ENCODE measurements at regions not wholly inside any gene's neighbourhood (a gene's known extent, or its start where the extent isn't known, plus 50 kb on each side); places are given as distances from the start of the nearest gene placed in this dataset.

- DNase-seq (ENCODE audit: low read depth) = peak; percentile 67
Measured at GRCh38 chr12:89988188-89988915, 279.7 kb upstream of the ATP2B1 start.

DNA sequence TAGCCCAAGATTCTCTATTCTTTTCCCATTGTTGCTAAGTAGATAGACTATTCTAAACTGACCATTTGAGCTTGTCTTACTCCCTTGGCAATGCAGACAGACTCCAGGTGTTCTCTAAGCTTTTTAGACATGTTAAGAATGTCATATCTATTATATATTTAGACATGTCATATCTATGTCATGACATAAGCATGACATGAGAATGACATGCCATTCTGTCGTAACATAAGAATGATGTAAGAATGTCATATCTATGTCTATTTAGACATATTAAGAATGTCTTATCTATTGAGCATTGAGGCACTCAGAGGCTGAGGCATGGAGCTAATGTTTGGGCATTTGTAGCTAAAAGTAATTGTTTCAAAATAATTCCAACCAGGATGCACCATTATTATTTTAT lies 277.3 kb upstream of the ATP2B1 start:
- TF ChIP-seq, protein P1, sequence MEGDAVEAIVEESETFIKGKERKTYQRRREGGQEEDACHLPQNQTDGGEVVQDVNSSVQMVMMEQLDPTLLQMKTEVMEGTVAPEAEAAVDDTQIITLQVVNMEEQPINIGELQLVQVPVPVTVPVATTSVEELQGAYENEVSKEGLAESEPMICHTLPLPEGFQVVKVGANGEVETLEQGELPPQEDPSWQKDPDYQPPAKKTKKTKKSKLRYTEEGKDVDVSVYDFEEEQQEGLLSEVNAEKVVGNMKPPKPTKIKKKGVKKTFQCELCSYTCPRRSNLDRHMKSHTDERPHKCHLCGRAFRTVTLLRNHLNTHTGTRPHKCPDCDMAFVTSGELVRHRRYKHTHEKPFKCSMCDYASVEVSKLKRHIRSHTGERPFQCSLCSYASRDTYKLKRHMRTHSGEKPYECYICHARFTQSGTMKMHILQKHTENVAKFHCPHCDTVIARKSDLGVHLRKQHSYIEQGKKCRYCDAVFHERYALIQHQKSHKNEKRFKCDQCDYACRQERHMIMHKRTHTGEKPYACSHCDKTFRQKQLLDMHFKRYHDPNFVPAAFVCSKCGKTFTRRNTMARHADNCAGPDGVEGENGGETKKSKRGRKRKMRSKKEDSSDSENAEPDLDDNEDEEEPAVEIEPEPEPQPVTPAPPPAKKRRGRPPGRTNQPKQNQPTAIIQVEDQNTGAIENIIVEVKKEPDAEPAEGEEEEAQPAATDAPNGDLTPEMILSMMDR (IDR thresholded peaks at IDR 0.05; ENCODE audit: insufficient read depth, low read depth, low read length) = no peak
- DNase-seq (ENCODE audit: low read depth) = no peak
- H3K4me3 ChIP-seq (ENCODE audit: low read depth, low read length) = no peak overlapping the region

More at GRCh38 chr12:89988188-89988915, 279.7 kb upstream of the ATP2B1 start:
- TF ChIP-seq, protein P1 (IDR thresholded peaks at IDR 0.05; ENCODE audit: insufficient read depth, low read depth, low read length) = no peak
- no peak overlapping the region for H3K4me3 ChIP-seq (ENCODE audit: low read depth, low read length)

GRCh38 chr12:89984846-89985245 lies 276.2 kb upstream of the ATP2B1 start:
- TF ChIP-seq, protein P1 (IDR thresholded peaks at IDR 0.05; ENCODE audit: insufficient read depth, low read depth, low read length) = no peak

GRCh38 chr12:89983622-89984021 lies 275.0 kb upstream of the ATP2B1 start:
- H3K4me3 ChIP-seq (ENCODE audit: low read depth, low read length) = no peak overlapping the region
- TF ChIP-seq, protein P1 (IDR thresholded peaks at IDR 0.05; ENCODE audit: insufficient read depth, low read depth, low read length) = no peak
- no peak for DNase-seq (ENCODE audit: low read depth)

More at GRCh38 chr12:89984846-89985245, 276.2 kb upstream of the ATP2B1 start:
- DNase-seq (ENCODE audit: low read depth) = no peak
- no peak overlapping the region for H3K4me3 ChIP-seq (ENCODE audit: low read depth, low read length)

DNA sequence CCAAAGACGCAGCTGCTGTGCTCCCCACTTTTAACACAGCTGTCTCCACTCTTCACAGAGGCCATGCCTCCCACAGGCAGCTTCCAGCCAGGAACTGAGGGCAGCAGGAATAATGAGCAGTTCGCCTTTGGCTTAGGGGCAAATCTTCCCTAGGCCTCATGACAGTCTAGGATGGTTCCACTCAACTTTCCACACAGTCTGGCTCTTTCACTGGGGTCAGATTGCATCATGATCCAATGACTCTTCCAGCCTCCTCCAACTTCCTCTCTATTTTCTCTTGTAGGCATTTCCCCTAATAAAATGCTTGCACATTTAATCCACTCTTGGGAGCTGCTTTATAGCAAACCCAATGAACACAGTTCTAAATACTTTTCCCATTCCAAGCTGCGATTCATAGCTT lies 271.6 kb upstream of the ATP2B1 start:
- no peak overlapping the region for H3K4me3 ChIP-seq (ENCODE audit: low read depth, low read length)
- TF ChIP-seq, protein P1 (IDR thresholded peaks at IDR 0.05; ENCODE audit: insufficient read depth, low read depth, low read length) = no peak
- DNase-seq (ENCODE audit: low read depth) = peak; percentile 93

- DNase-seq (ENCODE audit: low read depth) = peak; percentile 80
- peak overlapping the region; percentile 3 for H3K4me3 ChIP-seq (ENCODE audit: low read depth, low read length)
Measured at GRCh38 chr12:89977405-89978085, 268.9 kb upstream of the ATP2B1 start.

More at GRCh38 chr12:89977405-89978085, 268.9 kb upstream of the ATP2B1 start:
- TF ChIP-seq, protein P1 (IDR thresholded peaks at IDR 0.05; ENCODE audit: insufficient read depth, low read depth, low read length) = no peak
